ENCODE measurements at regions not wholly inside any gene's neighbourhood (a gene's known extent, or its start where the extent isn't known, plus 50 kb on each side); places are given as distances from the start of the nearest gene placed in this dataset.
A peak's percentile ranks its signal among the peaks of the same experiment; 100 is the strongest.

GRCh38 chr5:60262576-60263295 lies 369.2 kb upstream of the PDE4D start:
- no peaks in the 10 kb centered on the region for H3K9me3 ChIP-seq (replicated peaks; ENCODE audit: control insufficient read depth, insufficient read depth, low read length)
- no peak overlapping the region for H2AFZ ChIP-seq (ENCODE audit: control insufficient read depth, low read depth, low read length)
- H3K27me3 ChIP-seq (replicated peaks in 1 of 2; ENCODE audit: control insufficient read depth in 2 of 2, insufficient read depth in 2 of 2, low read length in 1 of 2): no peaks in the 10 kb centered on the region
- ChIA-PET POLR2A (no interaction called here), SMC1A (ENCODE audit: uncharacterized antibody, unreplicated experiment) (interaction anchor here (0.7 to 1.2 kb wide), 2 partner anchors 25 to 52 kb away, joined by 3 read pairs; no protein-coding TSS in a partner anchor), RAD21 (ENCODE audit: unreplicated experiment) (no interaction called here), CTCF (no interaction called here)
- BruUV-seq (replicated peaks): no TSS peak
- FAIRE-seq: no peak
- in situ Hi-C loops (cut with MboI) (no loop called here), intact Hi-C loops (cut with micrococcal nuclease; ENCODE audit: unreplicated experiment) (no loop called here)
- H4K20me1 ChIP-seq (ENCODE audit: control insufficient read depth, insufficient read depth): no peaks in the 10 kb centered on the region
- no peak overlapping the region for H3K27ac ChIP-seq (ENCODE audit: control insufficient read depth, insufficient read depth)
- WGBS (ENCODE audit: insufficient coverage, insufficient replicate concordance, low lambda C conversion rate, missing lambda C conversion rate): 56% methylated on average over 6 of the region's 6 CpGs
- H3K4me1 ChIP-seq (ENCODE audit: control insufficient read depth, insufficient read depth, low read length): no peaks in the 10 kb centered on the region
- H3K9ac ChIP-seq (ENCODE audit: control insufficient read depth, insufficient read depth, low read length): no peak overlapping the region
- ATAC-seq: peak; percentile 80
- no peak overlapping the region for H3K4me2 ChIP-seq (ENCODE audit: control insufficient read depth, insufficient read depth)
- no peak for DNase-seq (ENCODE audit: low read depth, low spot score)
- H3K79me2 ChIP-seq (ENCODE audit: control insufficient read depth, insufficient read depth, low read length): no peaks in the 10 kb centered on the region
- H3K4me3 ChIP-seq: no peak overlapping the region
- no peaks in the 10 kb centered on the region for H3K36me3 ChIP-seq (ENCODE audit: control insufficient read depth in 2 of 2, insufficient read depth in 2 of 2, low read length in 1 of 2)
- TF ChIP-seq IKZF2 (IDR thresholded peaks at IDR 0.05): peak in 1 of 2 experiments; percentile 47; a peak in 2 of 4 replicates
- no peak for TF ChIP-seq HSF1 (IDR thresholded peaks at IDR 0.05; ENCODE audit: low read depth, low read length)
- TF ChIP-seq STAT1 (conservative IDR thresholded peaks at IDR 0.05): no peak
- TF ChIP-seq SREBF1 (IDR thresholded peaks at IDR 0.05; ENCODE audit: low read length): no peak
- TF ChIP-seq BCL11A (IDR thresholded peaks at IDR 0.05; ENCODE audit: low read depth, low read length): peak; percentile 86; the same call in 1 of the 2 replicates
- TF ChIP-seq RELB (IDR thresholded peaks at IDR 0.05; ENCODE audit: low read depth): peak; percentile 39; the same call in 1 of the 2 replicates
- no peak for TF ChIP-seq CREB1 (IDR thresholded peaks at IDR 0.05; ENCODE audit: low read depth)
- TF ChIP-seq EP300 (IDR thresholded peaks at IDR 0.05; ENCODE audit: borderline replicate concordance in 1 of 2, control insufficient read depth in 1 of 2, low read depth in 2 of 2, low read length in 2 of 2): peak in 1 of 2 experiments; percentile 17; a peak in 1 of 4 replicates
- peak; percentile 84 for TF ChIP-seq MEF2B (IDR thresholded peaks at IDR 0.05; ENCODE audit: partially characterized antibody, poor library complexity, severe bottlenecking)
- TF ChIP-seq SP1 (IDR thresholded peaks at IDR 0.05; ENCODE audit: low read depth, low read length): no peak
- TF ChIP-seq NFYB (IDR thresholded peaks at IDR 0.05; ENCODE audit: insufficient read depth, low read depth, low read length): 0 out of 2 replicates have a peak, but pooled peaks have one; percentile 9
- TF ChIP-seq E2F8 (IDR thresholded peaks at IDR 0.05; ENCODE audit: low read depth, partially characterized antibody): no peak
- TF ChIP-seq ATF7 (IDR thresholded peaks at IDR 0.05; ENCODE audit: low read depth): peak; percentile 18; the same call in 1 of the 2 replicates
- TF ChIP-seq POLR2AphosphoS5 (IDR thresholded peaks at IDR 0.05; ENCODE audit: low read length): no peak
- TF ChIP-seq SMAD1 (IDR thresholded peaks at IDR 0.05; ENCODE audit: low read depth, partially characterized antibody): no peak
- TF ChIP-seq, protein P1, sequence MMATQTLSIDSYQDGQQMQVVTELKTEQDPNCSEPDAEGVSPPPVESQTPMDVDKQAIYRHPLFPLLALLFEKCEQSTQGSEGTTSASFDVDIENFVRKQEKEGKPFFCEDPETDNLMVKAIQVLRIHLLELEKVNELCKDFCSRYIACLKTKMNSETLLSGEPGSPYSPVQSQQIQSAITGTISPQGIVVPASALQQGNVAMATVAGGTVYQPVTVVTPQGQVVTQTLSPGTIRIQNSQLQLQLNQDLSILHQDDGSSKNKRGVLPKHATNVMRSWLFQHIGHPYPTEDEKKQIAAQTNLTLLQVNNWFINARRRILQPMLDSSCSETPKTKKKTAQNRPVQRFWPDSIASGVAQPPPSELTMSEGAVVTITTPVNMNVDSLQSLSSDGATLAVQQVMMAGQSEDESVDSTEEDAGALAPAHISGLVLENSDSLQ (IDR thresholded peaks at IDR 0.05): peak; percentile 81
- peak in 1 of 2 experiments; percentile 6; a peak in 1 of 4 replicates for TF ChIP-seq BHLHE40 (IDR thresholded peaks at IDR 0.05; ENCODE audit: borderline replicate concordance in 1 of 2, low read depth in 2 of 2, low read length in 1 of 2)
